ENCODE measurements at regions not wholly inside any gene's neighbourhood (a gene's known extent, or its start where the extent isn't known, plus 50 kb on each side); places are given as distances from the start of the nearest gene placed in this dataset.
"Not testable (repeated sequence)": the region's sequence is repeated elsewhere in the genome, so short reads cannot be mapped to it uniquely, and the experiment has no call there.

DNA sequence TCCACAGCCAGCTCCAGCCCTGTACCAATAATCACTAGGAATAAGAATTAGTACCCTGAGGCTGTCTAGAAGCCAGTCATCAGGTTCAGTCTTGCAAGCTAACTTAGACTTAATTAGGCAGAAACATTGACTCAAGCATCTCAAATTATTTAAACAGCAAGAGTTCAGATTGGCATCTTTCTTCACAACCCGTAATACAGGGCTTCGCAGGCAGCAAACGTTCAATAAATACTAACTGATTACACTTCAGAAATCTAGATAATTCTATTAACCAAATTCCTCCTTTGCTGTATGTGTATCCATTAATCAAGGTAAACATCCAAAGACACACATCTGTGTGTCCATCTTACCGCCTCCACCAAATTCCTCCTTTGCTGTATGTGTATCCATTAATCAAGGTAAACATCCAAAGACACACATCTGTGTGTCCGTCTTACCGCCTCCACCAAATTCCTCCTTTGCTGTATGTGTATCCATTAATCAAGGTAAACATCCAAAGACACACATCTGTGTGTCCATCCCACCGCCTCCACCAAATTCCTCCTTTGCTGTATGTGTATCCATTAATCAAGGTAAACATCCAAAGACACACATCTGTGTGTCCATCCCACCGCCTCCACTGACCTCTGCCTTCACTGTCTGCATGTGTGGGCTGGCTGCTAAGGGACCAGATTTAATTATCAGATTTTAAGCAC is 158.9 kb downstream of the SUCLG1 start:
- not testable (repeated sequence) for TF ChIP-seq EZH2 (IDR thresholded peaks at IDR 0.05; ENCODE audit: low read length)
- TF ChIP-seq, protein P1, sequence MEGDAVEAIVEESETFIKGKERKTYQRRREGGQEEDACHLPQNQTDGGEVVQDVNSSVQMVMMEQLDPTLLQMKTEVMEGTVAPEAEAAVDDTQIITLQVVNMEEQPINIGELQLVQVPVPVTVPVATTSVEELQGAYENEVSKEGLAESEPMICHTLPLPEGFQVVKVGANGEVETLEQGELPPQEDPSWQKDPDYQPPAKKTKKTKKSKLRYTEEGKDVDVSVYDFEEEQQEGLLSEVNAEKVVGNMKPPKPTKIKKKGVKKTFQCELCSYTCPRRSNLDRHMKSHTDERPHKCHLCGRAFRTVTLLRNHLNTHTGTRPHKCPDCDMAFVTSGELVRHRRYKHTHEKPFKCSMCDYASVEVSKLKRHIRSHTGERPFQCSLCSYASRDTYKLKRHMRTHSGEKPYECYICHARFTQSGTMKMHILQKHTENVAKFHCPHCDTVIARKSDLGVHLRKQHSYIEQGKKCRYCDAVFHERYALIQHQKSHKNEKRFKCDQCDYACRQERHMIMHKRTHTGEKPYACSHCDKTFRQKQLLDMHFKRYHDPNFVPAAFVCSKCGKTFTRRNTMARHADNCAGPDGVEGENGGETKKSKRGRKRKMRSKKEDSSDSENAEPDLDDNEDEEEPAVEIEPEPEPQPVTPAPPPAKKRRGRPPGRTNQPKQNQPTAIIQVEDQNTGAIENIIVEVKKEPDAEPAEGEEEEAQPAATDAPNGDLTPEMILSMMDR (optimal IDR thresholded peaks at IDR 0.05 in 1 of 3, IDR thresholded peaks at IDR 0.05 in 1 of 3, conservative IDR thresholded peaks at IDR 0.05 in 1 of 3; ENCODE audit: extremely low read depth in 1 of 3, insufficient read depth in 2 of 3, low read length in 3 of 3), result not testable (repeated sequence)
